ENCODE measurements at regions not wholly inside any gene's neighbourhood (a gene's known extent, or its start where the extent isn't known, plus 50 kb on each side); places are given as distances from the start of the nearest gene placed in this dataset.

DNA sequence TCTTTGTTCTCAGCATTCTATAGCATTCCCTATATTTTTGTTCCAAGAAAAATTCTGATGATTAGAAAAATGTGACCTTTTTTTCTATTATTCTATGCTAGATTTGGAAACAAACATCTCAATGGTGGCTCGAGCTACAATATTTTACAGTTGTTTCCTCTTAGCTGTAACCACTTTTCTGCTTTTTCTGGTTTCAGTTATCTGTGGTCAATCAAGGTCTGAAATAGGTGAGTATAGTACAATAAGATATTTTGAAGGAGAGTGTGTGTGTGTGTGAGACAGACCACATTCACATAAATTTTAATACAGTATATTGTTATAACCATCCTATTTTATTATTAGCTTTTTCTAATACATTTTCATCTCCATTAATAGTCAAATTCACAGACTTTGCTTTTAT, 564.5 kb upstream of the GHITM start:
- Histone ChIP-seq H2AFZ (ENCODE audit: low read length) (no peak overlapping the region), H3K36me3 (replicated peaks in 1 of 2; ENCODE audit: control insufficient read depth in 2 of 2, insufficient read depth in 2 of 2, low read length in 2 of 2) (no peaks in the 10 kb centered on the region), H3K27me3 (ENCODE audit: control insufficient read depth in 3 of 3, insufficient read depth in 3 of 3, low read depth in 1 of 3, low read length in 3 of 3) (no peaks in the 10 kb centered on the region), H3K4me2 (ENCODE audit: insufficient read depth, low read length, poor library complexity, severe bottlenecking) (no peak overlapping the region), H2BK120ac (ENCODE audit: low read depth, low read length) (no peak overlapping the region), H2AK5ac (ENCODE audit: low read depth, low read length) (no peak overlapping the region), H2BK12ac (ENCODE audit: low read length) (no peak overlapping the region), H3K27ac (replicated peaks; ENCODE audit: low read length) (no peak overlapping the region), H3K4me3 (ENCODE audit: low read length in 2 of 2) (no peak overlapping the region), H2BK5ac (ENCODE audit: low read length) (no peak overlapping the region), H3K9ac (ENCODE audit: low read depth, low read length, poor library complexity) (no peak overlapping the region), H2BK15ac (ENCODE audit: low read length) (no peak overlapping the region), H3K79me1 (ENCODE audit: low read depth, low read length) (no peaks in the 10 kb centered on the region), H4K91ac (ENCODE audit: low read depth, low read length, poor library complexity) (no peak overlapping the region), H4K8ac (ENCODE audit: low read depth, low read length) (no peak overlapping the region), H3K14ac (ENCODE audit: low read length) (no peak overlapping the region), H3K18ac (ENCODE audit: low read length) (no peak overlapping the region), H3K23ac (ENCODE audit: low read depth, low read length, poor library complexity) (no peak overlapping the region), H3K4ac (ENCODE audit: low read length) (no peak overlapping the region), H3K9me3 (replicated peaks in 1 of 2; ENCODE audit: control insufficient read depth in 2 of 2, insufficient read depth in 1 of 2, low read depth in 1 of 2, low read length in 2 of 2) (no peaks in the 10 kb centered on the region), H3K4me1 (ENCODE audit: control insufficient read depth in 2 of 2, insufficient read depth in 1 of 2, low read depth in 1 of 2, low read length in 2 of 2) (no peaks in the 10 kb centered on the region)
- WGBS, 2 donors (ENCODE audit: extremely low coverage in 2 of 2, insufficient read length in 2 of 2, insufficient replicate concordance in 1 of 2) = no CpG with 5 or more reads among the region's 1 CpG
- no peak for DNase-seq (ENCODE audit: low spot score)

DNA sequence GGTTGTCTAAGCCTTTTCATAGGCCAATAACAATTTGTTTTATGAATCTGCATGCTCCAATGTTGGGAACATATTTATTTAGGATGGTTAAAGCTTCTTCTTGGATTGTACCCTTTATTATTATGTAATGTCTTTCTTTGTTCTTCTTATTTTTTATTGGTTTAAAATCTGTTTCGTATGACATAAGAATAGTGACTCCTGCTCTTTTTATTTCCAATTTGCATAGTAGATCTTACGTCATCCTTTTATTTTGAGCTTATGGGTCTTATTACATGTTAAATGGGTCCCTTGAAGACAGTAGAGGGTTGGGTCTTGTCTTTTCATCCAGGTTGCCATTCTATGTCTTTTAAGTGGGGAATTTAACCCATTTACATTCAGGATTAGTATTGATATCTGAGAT, 561.9 kb upstream of the GHITM start:
- no peak overlapping the region for H2AFZ ChIP-seq (ENCODE audit: low read length)
- H2BK12ac ChIP-seq (ENCODE audit: low read length) = no peak overlapping the region
- H3K36me3 ChIP-seq (replicated peaks in 1 of 2; ENCODE audit: control insufficient read depth in 2 of 2, insufficient read depth in 2 of 2, low read length in 2 of 2) = no peaks in the 10 kb centered on the region
- no peak overlapping the region for H3K14ac ChIP-seq (ENCODE audit: low read length)
- H3K18ac ChIP-seq (ENCODE audit: low read length) = no peak overlapping the region
- H4K91ac ChIP-seq (ENCODE audit: low read depth, low read length, poor library complexity) = no peak overlapping the region
- H3K23ac ChIP-seq (ENCODE audit: low read depth, low read length, poor library complexity) = no peak overlapping the region
- no peak for DNase-seq (ENCODE audit: low spot score)
- H3K4ac ChIP-seq (ENCODE audit: low read length) = no peak overlapping the region
- no peak overlapping the region for H2BK15ac ChIP-seq (ENCODE audit: low read length)
- H3K4me1 ChIP-seq (ENCODE audit: control insufficient read depth in 2 of 2, insufficient read depth in 1 of 2, low read depth in 1 of 2, low read length in 2 of 2) = peaks cover 0 to 3% of the 10 kb centered on the region in 2 donors
- no peak overlapping the region for H2BK5ac ChIP-seq (ENCODE audit: low read length)
- no peak overlapping the region for H4K8ac ChIP-seq (ENCODE audit: low read depth, low read length)
- H3K4me2 ChIP-seq (ENCODE audit: insufficient read depth, low read length, poor library complexity, severe bottlenecking) = no peak overlapping the region
- no peak overlapping the region for H2BK120ac ChIP-seq (ENCODE audit: low read depth, low read length)
- H2AK5ac ChIP-seq (ENCODE audit: low read depth, low read length) = no peak overlapping the region
- H3K9me3 ChIP-seq (replicated peaks in 1 of 2; ENCODE audit: control insufficient read depth in 2 of 2, insufficient read depth in 1 of 2, low read depth in 1 of 2, low read length in 2 of 2) = no peaks in the 10 kb centered on the region
- no peaks in the 10 kb centered on the region for H3K79me1 ChIP-seq (ENCODE audit: low read depth, low read length)
- H3K4me3 ChIP-seq (ENCODE audit: low read length in 2 of 2) = no peak overlapping the region
- WGBS, 2 donors (ENCODE audit: extremely low coverage in 2 of 2, insufficient read length in 2 of 2, insufficient replicate concordance in 1 of 2) = no CpG with 5 or more reads among the region's 2 CpGs
- H3K9ac ChIP-seq (ENCODE audit: low read depth, low read length, poor library complexity) = no peak overlapping the region
- no peak overlapping the region for H3K27ac ChIP-seq (replicated peaks; ENCODE audit: low read length)
- no peaks in the 10 kb centered on the region for H3K27me3 ChIP-seq (ENCODE audit: control insufficient read depth in 3 of 3, insufficient read depth in 3 of 3, low read depth in 1 of 3, low read length in 3 of 3)

GRCh38 chr10:83580373-83581012, 558.8 kb upstream of the GHITM start:
- H4K8ac ChIP-seq (ENCODE audit: low read depth, low read length) = no peak overlapping the region
- H3K9ac ChIP-seq (ENCODE audit: low read depth, low read length, poor library complexity) = no peak overlapping the region
- no peak overlapping the region for H3K23ac ChIP-seq (ENCODE audit: low read depth, low read length, poor library complexity)
- H3K4me2 ChIP-seq (ENCODE audit: insufficient read depth, low read length, poor library complexity, severe bottlenecking) = no peak overlapping the region
- no peak overlapping the region for H2AK5ac ChIP-seq (ENCODE audit: low read depth, low read length)
- H3K18ac ChIP-seq (ENCODE audit: low read length) = peak overlapping the region; percentile 49
- H2BK15ac ChIP-seq (ENCODE audit: low read length) = no peak overlapping the region
- H3K4me1 ChIP-seq (ENCODE audit: control insufficient read depth in 2 of 2, insufficient read depth in 1 of 2, low read depth in 1 of 2, low read length in 2 of 2) = peaks cover 0 to 3% of the 10 kb centered on the region in 2 donors
- WGBS, 2 donors (ENCODE audit: extremely low coverage in 2 of 2, insufficient read length in 2 of 2, insufficient replicate concordance in 1 of 2) = no CpG with 5 or more reads among the region's 4 CpGs
- no peak overlapping the region for H4K91ac ChIP-seq (ENCODE audit: low read depth, low read length, poor library complexity)
- no peak overlapping the region for H3K27ac ChIP-seq (replicated peaks; ENCODE audit: low read length)
- H3K4me3 ChIP-seq (ENCODE audit: low read length in 2 of 2) = no peak overlapping the region
- no peaks in the 10 kb centered on the region for H3K36me3 ChIP-seq (replicated peaks in 1 of 2; ENCODE audit: control insufficient read depth in 2 of 2, insufficient read depth in 2 of 2, low read length in 2 of 2)
- H3K79me1 ChIP-seq (ENCODE audit: low read depth, low read length) = no peaks in the 10 kb centered on the region
- H2BK12ac ChIP-seq (ENCODE audit: low read length) = no peak overlapping the region
- H3K4ac ChIP-seq (ENCODE audit: low read length) = no peak overlapping the region
- H2BK5ac ChIP-seq (ENCODE audit: low read length) = no peak overlapping the region
- H2AFZ ChIP-seq (ENCODE audit: low read length) = no peak overlapping the region
- no peaks in the 10 kb centered on the region for H3K9me3 ChIP-seq (replicated peaks in 1 of 2; ENCODE audit: control insufficient read depth in 2 of 2, insufficient read depth in 1 of 2, low read depth in 1 of 2, low read length in 2 of 2)
- no peak overlapping the region for H2BK120ac ChIP-seq (ENCODE audit: low read depth, low read length)
- H3K27me3 ChIP-seq (ENCODE audit: control insufficient read depth in 3 of 3, insufficient read depth in 3 of 3, low read depth in 1 of 3, low read length in 3 of 3) = no peaks in the 10 kb centered on the region
- H3K14ac ChIP-seq (ENCODE audit: low read length) = no peak overlapping the region
- no peak for DNase-seq (ENCODE audit: low spot score)

GRCh38 chr10:83582407-83583095, 556.8 kb upstream of the GHITM start:
- H2BK120ac ChIP-seq (ENCODE audit: low read depth, low read length) = no peak overlapping the region
- no peak overlapping the region for H3K4me2 ChIP-seq (ENCODE audit: insufficient read depth, low read length, poor library complexity, severe bottlenecking)
- no peak overlapping the region for H2AK5ac ChIP-seq (ENCODE audit: low read depth, low read length)
- H2BK12ac ChIP-seq (ENCODE audit: low read length) = no peak overlapping the region
- no peak overlapping the region for H3K14ac ChIP-seq (ENCODE audit: low read length)
- H2BK5ac ChIP-seq (ENCODE audit: low read length) = no peak overlapping the region
- H3K27ac ChIP-seq (replicated peaks; ENCODE audit: low read length) = no peak overlapping the region
- H3K4me1 ChIP-seq (ENCODE audit: control insufficient read depth in 2 of 2, insufficient read depth in 1 of 2, low read depth in 1 of 2, low read length in 2 of 2) = peaks cover 0 to 3% of the 10 kb centered on the region in 2 donors
- no peak for DNase-seq (ENCODE audit: low spot score)
- H4K8ac ChIP-seq (ENCODE audit: low read depth, low read length) = no peak overlapping the region
- no peaks in the 10 kb centered on the region for H3K36me3 ChIP-seq (replicated peaks in 1 of 2; ENCODE audit: control insufficient read depth in 2 of 2, insufficient read depth in 2 of 2, low read length in 2 of 2)
- H2BK15ac ChIP-seq (ENCODE audit: low read length) = no peak overlapping the region
- H3K18ac ChIP-seq (ENCODE audit: low read length) = no peak overlapping the region
- H3K9me3 ChIP-seq (replicated peaks in 1 of 2; ENCODE audit: control insufficient read depth in 2 of 2, insufficient read depth in 1 of 2, low read depth in 1 of 2, low read length in 2 of 2) = no peaks in the 10 kb centered on the region
- no peaks in the 10 kb centered on the region for H3K27me3 ChIP-seq (ENCODE audit: control insufficient read depth in 3 of 3, insufficient read depth in 3 of 3, low read depth in 1 of 3, low read length in 3 of 3)
- no peak overlapping the region for H3K4ac ChIP-seq (ENCODE audit: low read length)
- H3K4me3 ChIP-seq (ENCODE audit: low read length in 2 of 2) = no peak overlapping the region
- no peak overlapping the region for H4K91ac ChIP-seq (ENCODE audit: low read depth, low read length, poor library complexity)
- no peaks in the 10 kb centered on the region for H3K79me1 ChIP-seq (ENCODE audit: low read depth, low read length)
- WGBS, 2 donors (ENCODE audit: extremely low coverage in 2 of 2, insufficient read length in 2 of 2, insufficient replicate concordance in 1 of 2) = no CpG with 5 or more reads among the region's 3 CpGs
- no peak overlapping the region for H3K9ac ChIP-seq (ENCODE audit: low read depth, low read length, poor library complexity)
- H2AFZ ChIP-seq (ENCODE audit: low read length) = no peak overlapping the region
- no peak overlapping the region for H3K23ac ChIP-seq (ENCODE audit: low read depth, low read length, poor library complexity)
